OCI-LY3 (cell line): ENCODE measurements at regions not wholly inside any gene's neighbourhood (a gene's known extent, or its start where the extent isn't known, plus 50 kb on each side); places are given as distances from the start of the nearest gene placed in this dataset.

Source experiments
- H2AFZ ChIP-seq: fragments of 200-600, 300-600 bp; shearing (Covaris generic); 2 replicates; pipeline ENCODE4 v1.6.0; 2014; ENCODE audit warnings: antibody characterized with exemption, low read depth, low read length
- H3K27ac ChIP-seq: fragments of 200-600, 300-600 bp; sonication (generic); 2 replicates; pipeline ENCODE4 v1.5.1; 2014; ENCODE audit warnings: mild to moderate bottlenecking, low read length, moderate library complexity, mixed read lengths
- H3K27me3 ChIP-seq: fragments of 200-600, 300-600 bp; sonication (generic); 2 replicates; pipeline ENCODE4 v1.6.1; 2014; ENCODE audit warnings: low read depth, low read length, mixed read lengths
- H3K36me3 ChIP-seq: fragments of 200-600, 300-600 bp; sonication (generic); replicated peaks from 2 replicates; pipeline ENCODE3; 2014; ENCODE audit warnings: low read depth, low read length, mixed read lengths
- H3K4me1 ChIP-seq: fragments of 300-600, 200-600 bp; sonication (generic); 2 replicates; pipeline ENCODE4 v1.6.1; 2014; ENCODE audit warnings: low read length, mixed read lengths
- H3K4me2 ChIP-seq: fragments of 200-600, 300-600 bp; sonication (generic); 2 replicates; pipeline ENCODE4 v1.6.1; 2014; ENCODE audit warnings: low read length, mixed read lengths
- H3K4me3 ChIP-seq: fragments of 300-600, 200-600 bp; sonication (generic); 2 replicates; pipeline ENCODE4 v1.5.1; 2014; ENCODE audit warnings: antibody characterized with exemption, mild to moderate bottlenecking, low read length, moderate library complexity
- H3K79me2 ChIP-seq: fragments of 300-600, 200-600 bp; shearing (Covaris generic); 2 replicates; pipeline ENCODE4 v1.6.1; 2014; ENCODE audit warnings: mild to moderate bottlenecking, low read length, mixed read lengths
- H3K9ac ChIP-seq: fragments of 300-600, 200-600 bp; shearing (Covaris generic); 2 replicates; pipeline ENCODE4 v1.6.0; 2014; ENCODE audit warnings: mild to moderate bottlenecking, low read length, moderate library complexity
- H3K9me3 ChIP-seq: fragments of 200-600, 300-600 bp; shearing (Covaris generic); 2 replicates; pipeline ENCODE4 v1.6.1; 2014; ENCODE audit warnings: low read length, mixed read lengths; ENCODE audit not compliant: insufficient read depth
- H4K20me1 ChIP-seq: fragments of 200-600, 300-600 bp; sonication (generic); 2 replicates; pipeline ENCODE4 v1.6.1; 2016; ENCODE audit warnings: low read length, mixed read lengths; ENCODE audit not compliant: insufficient read depth
- CTCF ChIP-seq: fragments of 200-600, 300-600 bp; sonication (generic); IDR thresholded peaks from 2 replicates; pipeline ENCODE4 v1.5.1; 2014; ENCODE audit warnings: antibody characterized with exemption, low read length, low read depth
- EZH2phosphoT487 ChIP-seq: fragments of 200-600 bp; shearing (Covaris generic); IDR thresholded peaks from 2 replicates; pipeline ENCODE4 v1.6.1; 2018; ENCODE audit warnings: antibody characterized with exemption, mixed run types, low read depth

GRCh38 chr16:54355251-54355650 is 68.7 kb upstream of the IRX3 start:
- Histone ChIP-seq H3K4me2 (no peak overlapping the region), H3K27me3 (no peaks in the 10 kb centered on the region), H3K79me2 (no peaks in the 10 kb centered on the region), H3K4me1 (no peaks in the 10 kb centered on the region), H3K36me3 (no peaks in the 10 kb centered on the region), H3K4me3 (no peak overlapping the region), H3K9ac (no peak overlapping the region), H3K27ac (no peak overlapping the region), H2AFZ (no peak overlapping the region), H4K20me1 (no peaks in the 10 kb centered on the region), H3K9me3 (no peaks in the 10 kb centered on the region)
- no peak for TF ChIP-seq CTCF
- no peak for TF ChIP-seq EZH2phosphoT487

GRCh38 chr16:54353097-54353496 is 66.5 kb upstream of the IRX3 start:
- H3K9ac ChIP-seq = no peak overlapping the region
- no peaks in the 10 kb centered on the region for H4K20me1 ChIP-seq
- TF ChIP-seq CTCF (no peak), EZH2phosphoT487 (no peak)
- no peaks in the 10 kb centered on the region for H3K4me1 ChIP-seq
- H3K36me3 ChIP-seq = no peaks in the 10 kb centered on the region
- no peaks in the 10 kb centered on the region for H3K79me2 ChIP-seq
- no peak overlapping the region for H3K27ac ChIP-seq
- H3K4me2 ChIP-seq = no peak overlapping the region
- H3K4me3 ChIP-seq = no peak overlapping the region
- H3K9me3 ChIP-seq = no peaks in the 10 kb centered on the region
- no peak overlapping the region for H2AFZ ChIP-seq
- no peaks in the 10 kb centered on the region for H3K27me3 ChIP-seq

GRCh38 chr16:54351171-54351570 is 64.6 kb upstream of the IRX3 start:
- H3K4me1 ChIP-seq = no peaks in the 10 kb centered on the region
- H3K4me3 ChIP-seq = no peak overlapping the region
- H3K9me3 ChIP-seq = no peaks in the 10 kb centered on the region
- no peak overlapping the region for H3K9ac ChIP-seq
- no peak overlapping the region for H3K4me2 ChIP-seq
- H4K20me1 ChIP-seq = no peaks in the 10 kb centered on the region
- no peak overlapping the region for H2AFZ ChIP-seq
- no peaks in the 10 kb centered on the region for H3K79me2 ChIP-seq
- no peaks in the 10 kb centered on the region for H3K36me3 ChIP-seq
- no peaks in the 10 kb centered on the region for H3K27me3 ChIP-seq
- no peak overlapping the region for H3K27ac ChIP-seq
- TF ChIP-seq CTCF (no peak), EZH2phosphoT487 (no peak)

- TF ChIP-seq EZH2phosphoT487 = no peak
- no peak for TF ChIP-seq CTCF
- no peak overlapping the region for H2AFZ ChIP-seq
- no peak overlapping the region for H3K4me2 ChIP-seq
- H3K4me1 ChIP-seq = no peaks in the 10 kb centered on the region
- no peaks in the 10 kb centered on the region for H3K9me3 ChIP-seq
- no peak overlapping the region for H3K9ac ChIP-seq
- no peak overlapping the region for H3K4me3 ChIP-seq
- H3K79me2 ChIP-seq = no peaks in the 10 kb centered on the region
- no peaks in the 10 kb centered on the region for H4K20me1 ChIP-seq
- no peak overlapping the region for H3K27ac ChIP-seq
- H3K36me3 ChIP-seq = no peaks in the 10 kb centered on the region
- no peaks in the 10 kb centered on the region for H3K27me3 ChIP-seq
Observed at GRCh38 chr16:54347961-54348360, 61.4 kb upstream of the IRX3 start.
